DND-41 (cell line): ENCODE measurements at regions not wholly inside any gene's neighbourhood (a gene's known extent, or its start where the extent isn't known, plus 50 kb on each side); places are given as distances from the start of the nearest gene placed in this dataset.

ENCODE experiments used
- CTCF ChIP-seq: IDR thresholded peaks from 2 replicates; pipeline ENCODE4 v1.5.1; 2012; ENCODE audit warnings: borderline replicate concordance, low read length, moderate library complexity, mild to moderate bottlenecking; ENCODE audit not compliant: poor library complexity, severe bottlenecking; ENCODE audit errors: extremely low read depth
- EZH2 ChIP-seq: IDR thresholded peaks from 3 replicates; pipeline ENCODE4 v1.6.1; 2012; ENCODE audit warnings: borderline replicate concordance, low read depth, mild to moderate bottlenecking, moderate library complexity, low read length, inconsistent platforms; ENCODE audit not compliant: severe bottlenecking

- TF ChIP-seq CTCF (no peak), EZH2 (no peak)
Observed at GRCh38 chr4:108314900-108315589, 146.3 kb upstream of the LEF1 start.
